ENCODE measurements at regions not wholly inside any gene's neighbourhood (a gene's known extent, or its start where the extent isn't known, plus 50 kb on each side); places are given as distances from the start of the nearest gene placed in this dataset.

DNA sequence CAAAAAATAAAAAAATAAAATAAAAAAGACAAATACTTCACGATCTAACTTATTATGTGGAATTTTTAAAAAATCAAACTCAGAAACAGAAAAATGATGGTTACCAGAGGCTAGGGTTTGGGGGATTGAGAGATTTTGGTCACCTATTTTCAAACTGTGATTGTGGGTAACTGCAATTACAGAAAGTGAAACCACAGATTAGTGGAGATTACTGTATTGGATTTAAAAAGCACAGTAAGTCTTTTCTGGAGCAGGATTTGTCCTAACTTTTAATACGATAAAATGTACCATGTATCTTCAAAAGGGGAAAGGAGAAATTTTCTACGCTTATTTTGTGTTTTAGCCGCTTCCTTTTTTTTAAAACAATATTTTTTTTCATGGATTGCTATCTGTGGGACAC lies 1204.9 kb upstream of the LRRTM3 start:
- DNase-seq (ENCODE audit: insufficient read length, low spot score) (no peak), FAIRE-seq (peak; percentile 68)
- TF ChIP-seq, protein P1, sequence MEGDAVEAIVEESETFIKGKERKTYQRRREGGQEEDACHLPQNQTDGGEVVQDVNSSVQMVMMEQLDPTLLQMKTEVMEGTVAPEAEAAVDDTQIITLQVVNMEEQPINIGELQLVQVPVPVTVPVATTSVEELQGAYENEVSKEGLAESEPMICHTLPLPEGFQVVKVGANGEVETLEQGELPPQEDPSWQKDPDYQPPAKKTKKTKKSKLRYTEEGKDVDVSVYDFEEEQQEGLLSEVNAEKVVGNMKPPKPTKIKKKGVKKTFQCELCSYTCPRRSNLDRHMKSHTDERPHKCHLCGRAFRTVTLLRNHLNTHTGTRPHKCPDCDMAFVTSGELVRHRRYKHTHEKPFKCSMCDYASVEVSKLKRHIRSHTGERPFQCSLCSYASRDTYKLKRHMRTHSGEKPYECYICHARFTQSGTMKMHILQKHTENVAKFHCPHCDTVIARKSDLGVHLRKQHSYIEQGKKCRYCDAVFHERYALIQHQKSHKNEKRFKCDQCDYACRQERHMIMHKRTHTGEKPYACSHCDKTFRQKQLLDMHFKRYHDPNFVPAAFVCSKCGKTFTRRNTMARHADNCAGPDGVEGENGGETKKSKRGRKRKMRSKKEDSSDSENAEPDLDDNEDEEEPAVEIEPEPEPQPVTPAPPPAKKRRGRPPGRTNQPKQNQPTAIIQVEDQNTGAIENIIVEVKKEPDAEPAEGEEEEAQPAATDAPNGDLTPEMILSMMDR (IDR thresholded peaks at IDR 0.05; ENCODE audit: insufficient read depth, missing control alignments) = no peak

DNA sequence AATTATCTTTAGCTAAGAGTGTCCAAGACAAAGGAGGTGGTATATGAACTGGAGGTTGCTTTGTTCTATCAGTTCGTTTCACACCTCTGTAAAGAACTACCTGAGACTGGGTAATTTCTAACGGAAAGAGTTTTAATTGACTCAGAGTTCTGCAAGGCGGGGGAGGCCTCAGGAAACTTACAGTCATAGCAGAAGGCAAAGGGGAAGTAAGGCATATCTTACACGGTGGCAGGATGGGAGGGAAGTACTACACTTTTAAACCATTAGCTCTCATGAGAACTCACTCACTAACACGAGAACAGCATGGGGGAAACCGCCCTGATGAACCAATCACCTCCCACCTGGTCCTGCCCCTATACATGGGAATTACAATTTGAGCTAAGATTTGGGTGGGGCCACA lies 1202.3 kb upstream of the LRRTM3 start:
- TF ChIP-seq, protein P1 (IDR thresholded peaks at IDR 0.05; ENCODE audit: insufficient read depth, missing control alignments) = no peak
- DNase-seq (ENCODE audit: insufficient read length, low spot score) = no peak
- no peak for FAIRE-seq

DNA sequence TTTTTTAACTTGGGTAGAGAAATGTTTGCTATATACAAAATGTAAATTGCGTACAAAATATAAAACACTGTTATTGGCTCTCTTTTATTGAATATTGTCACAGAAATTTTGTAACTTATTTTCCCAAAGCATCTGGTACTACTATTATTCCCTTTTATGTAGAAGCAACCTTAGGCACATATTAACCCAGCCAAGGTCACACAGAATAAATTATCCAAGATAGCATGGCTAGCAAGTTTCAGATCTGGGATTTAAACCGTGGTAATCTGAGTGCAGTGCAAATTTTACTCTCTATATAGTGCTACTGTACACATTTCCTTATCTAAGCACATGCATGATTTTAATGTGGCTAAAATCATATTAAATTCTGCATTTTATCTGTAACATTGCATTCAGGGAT lies 1190.5 kb upstream of the LRRTM3 start:
- no peak for DNase-seq (ENCODE audit: insufficient read length, low spot score)
- no peak for FAIRE-seq
- TF ChIP-seq, protein P1 (IDR thresholded peaks at IDR 0.05; ENCODE audit: insufficient read depth, missing control alignments) = no peak

DNA sequence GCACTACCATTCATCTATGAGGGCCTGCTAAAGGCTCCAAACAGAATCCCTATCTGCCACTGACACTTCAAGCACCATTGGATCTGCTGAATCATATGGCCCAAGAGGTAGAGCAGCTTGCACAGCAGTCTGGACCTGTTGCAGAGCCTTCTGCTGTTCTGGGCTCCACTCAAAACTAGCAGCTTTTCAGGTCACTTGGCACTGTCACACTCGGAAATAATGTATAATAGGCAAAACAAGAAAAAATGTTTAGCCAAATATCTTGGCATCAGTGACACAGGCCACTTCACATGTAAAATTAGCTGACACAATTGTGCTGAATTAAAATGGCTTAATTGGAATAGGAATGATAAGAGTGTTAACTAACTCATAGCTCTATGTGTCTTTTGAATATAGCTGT lies 1182.9 kb upstream of the LRRTM3 start:
- TF ChIP-seq, protein P1 (IDR thresholded peaks at IDR 0.05; ENCODE audit: insufficient read depth, missing control alignments) = no peak
- FAIRE-seq (no peak), DNase-seq (ENCODE audit: insufficient read length, low spot score) (no peak)

DNA sequence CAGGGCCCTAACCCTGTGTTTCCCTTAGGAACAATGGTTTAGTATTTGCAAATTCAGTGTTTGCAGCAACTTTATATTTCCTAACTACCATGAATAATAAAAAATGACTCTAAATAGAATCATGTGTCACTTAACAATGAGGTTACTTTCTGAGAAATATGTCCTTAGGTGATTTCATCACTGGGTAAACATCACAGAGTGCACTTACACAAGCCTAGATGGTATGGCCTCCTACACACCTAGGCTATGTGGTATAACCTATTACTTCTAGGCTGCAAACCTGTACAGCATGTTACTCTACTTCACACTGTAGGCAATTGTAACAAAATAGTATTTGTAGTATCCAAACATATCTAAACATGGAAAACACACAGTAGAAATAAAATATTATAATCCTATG lies 1174.6 kb upstream of the LRRTM3 start:
- FAIRE-seq (no peak), DNase-seq (ENCODE audit: insufficient read length, low spot score) (no peak)
- TF ChIP-seq, protein P1 (IDR thresholded peaks at IDR 0.05; ENCODE audit: insufficient read depth, missing control alignments) = no peak

DNA sequence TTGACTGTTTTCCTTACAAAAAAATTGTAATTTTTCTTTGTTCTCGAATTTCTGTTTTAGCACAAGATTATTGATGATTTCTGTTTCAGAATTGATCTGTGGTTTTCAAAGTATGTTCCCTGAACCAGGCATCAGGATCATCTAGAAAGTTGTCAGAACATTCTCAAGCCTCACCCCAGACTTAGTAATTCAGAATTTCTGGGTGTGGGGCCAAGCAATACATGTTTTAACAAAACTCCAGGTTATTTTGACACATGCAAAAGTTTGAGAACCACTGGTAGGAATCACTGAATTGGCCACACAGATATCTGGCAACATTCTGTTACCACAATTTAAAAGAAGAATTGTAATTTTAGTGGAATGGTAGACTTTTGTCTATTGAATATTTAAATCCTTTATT lies 1173.9 kb upstream of the LRRTM3 start:
- FAIRE-seq (no peak), DNase-seq (ENCODE audit: insufficient read length, low spot score) (no peak)
- TF ChIP-seq, protein P1 (IDR thresholded peaks at IDR 0.05; ENCODE audit: insufficient read depth, missing control alignments) = no peak

DNA sequence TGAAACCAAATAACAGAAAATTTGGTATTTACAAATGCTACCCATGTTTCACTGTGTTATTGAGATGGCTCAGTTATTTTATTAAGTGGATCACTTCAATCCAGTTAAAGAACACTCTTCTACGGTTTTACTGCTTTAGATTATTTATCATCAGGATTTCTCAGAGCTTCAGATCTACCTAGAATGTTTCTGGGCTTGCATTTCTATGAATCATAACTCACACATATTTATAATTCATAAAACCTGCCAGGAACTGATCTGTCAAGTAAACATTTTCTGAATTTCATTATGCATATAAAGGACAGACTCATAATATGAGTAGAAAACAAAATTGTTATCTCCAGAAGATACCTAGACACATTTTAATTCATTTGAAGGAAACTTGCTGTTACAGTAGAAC lies 1172.3 kb upstream of the LRRTM3 start:
- DNase-seq (ENCODE audit: insufficient read length, low spot score) = no peak
- TF ChIP-seq, protein P1 (IDR thresholded peaks at IDR 0.05; ENCODE audit: insufficient read depth, missing control alignments) = no peak
- FAIRE-seq = peak; percentile 63

All from D721Med (cell line).